ENCODE measurements at regions not wholly inside any gene's neighbourhood (a gene's known extent, or its start where the extent isn't known, plus 50 kb on each side); places are given as distances from the start of the nearest gene placed in this dataset.

GRCh38 chr7:12768948-12769347, 81.5 kb downstream of the ARL4A start:
- Histone ChIP-seq H3K36me3 (no peaks in the 10 kb centered on the region), H3K4me1 (peaks cover 8 to 33% (median 11%) of the 10 kb centered on the region in 3 donors), H3K9me3 (no peaks in the 10 kb centered on the region), H3K27me3 (no peaks in the 10 kb centered on the region), H3K27ac (no peak overlapping the region), H3K4me3 (no peak overlapping the region)
- ATAC-seq, result no peak
- TF ChIP-seq EP300 (IDR thresholded peaks at IDR 0.05) (no peak), CTCF (IDR thresholded peaks at IDR 0.05) (no peak), POLR2A (IDR thresholded peaks at IDR 0.05) (no peak), POLR2AphosphoS5 (IDR thresholded peaks at IDR 0.05) (no peak)
- WGBS, 2 donors (ENCODE audit: low coverage in 1 of 2), result 67% methylated on average over 1 of the region's 1 CpG; no CpG with 5 or more reads in 1 of the 2 donors

- ATAC-seq, result no peak
- peaks cover 8 to 33% (median 11%) of the 10 kb centered on the region in 3 donors for H3K4me1 ChIP-seq
- 50 to 100% methylated on average over 1 of the region's 1 CpG for WGBS, 2 donors (ENCODE audit: low coverage in 1 of 2)
- TF ChIP-seq POLR2A (IDR thresholded peaks at IDR 0.05) (no peak), POLR2AphosphoS5 (IDR thresholded peaks at IDR 0.05) (no peak), CTCF (IDR thresholded peaks at IDR 0.05) (no peak), EP300 (IDR thresholded peaks at IDR 0.05) (no peak)
- no peak overlapping the region for H3K4me3 ChIP-seq
- H3K9me3 ChIP-seq, result no peaks in the 10 kb centered on the region
- H3K27me3 ChIP-seq, result no peaks in the 10 kb centered on the region
- no peak overlapping the region for H3K27ac ChIP-seq
- H3K36me3 ChIP-seq, result no peaks in the 10 kb centered on the region
Measured at GRCh38 chr7:12769444-12769843, 82.0 kb downstream of the ARL4A start.

GRCh38 chr7:12770227-12770975, 83.0 kb downstream of the ARL4A start:
- Histone ChIP-seq H3K27me3 (no peaks in the 10 kb centered on the region), H3K9me3 (no peaks in the 10 kb centered on the region), H3K36me3 (no peaks in the 10 kb centered on the region), H3K27ac (no peak overlapping the region), H3K4me3 (no peak overlapping the region), H3K4me1 (peaks cover 8 to 33% (median 11%) of the 10 kb centered on the region in 3 donors)
- TF ChIP-seq POLR2AphosphoS5 (IDR thresholded peaks at IDR 0.05) (no peak), POLR2A (IDR thresholded peaks at IDR 0.05) (no peak), EP300 (IDR thresholded peaks at IDR 0.05) (no peak), CTCF (IDR thresholded peaks at IDR 0.05) (no peak)
- WGBS, 2 donors (ENCODE audit: low coverage in 1 of 2), result 15 to 23% methylated on average over 3 of the region's 3 CpGs
- no peak for ATAC-seq

GRCh38 chr7:12771378-12771877, 84.0 kb downstream of the ARL4A start:
- Histone ChIP-seq H3K27ac (peak overlapping the region in 3 of 4 donors; percentile 10 to 54 (median 44)), H3K4me3 (no peak overlapping the region)
- TF ChIP-seq POLR2AphosphoS5 (IDR thresholded peaks at IDR 0.05) (peak; percentile 41), POLR2A (IDR thresholded peaks at IDR 0.05) (no peak)

GRCh38 chr7:12772768-12773167, 85.3 kb downstream of the ARL4A start:
- no peak overlapping the region for H3K27ac ChIP-seq
- no peaks in the 10 kb centered on the region for H3K36me3 ChIP-seq
- H3K27me3 ChIP-seq, result no peaks in the 10 kb centered on the region
- no peak for TF ChIP-seq POLR2A (IDR thresholded peaks at IDR 0.05)
- TF ChIP-seq CTCF (IDR thresholded peaks at IDR 0.05), result no peak
- no peak for TF ChIP-seq EP300 (IDR thresholded peaks at IDR 0.05)
- peaks cover 8 to 33% (median 11%) of the 10 kb centered on the region in 3 donors for H3K4me1 ChIP-seq
- no peaks in the 10 kb centered on the region for H3K9me3 ChIP-seq
- ATAC-seq, result no peak
- 100% methylated on average over 2 to 4 of the region's 4 CpGs for WGBS, 2 donors (ENCODE audit: low coverage in 1 of 2)
- H3K4me3 ChIP-seq, result no peak overlapping the region

More at GRCh38 chr7:12771378-12771877, 84.0 kb downstream of the ARL4A start:
- Histone ChIP-seq H3K4me1 (peaks cover 8 to 33% (median 11%) of the 10 kb centered on the region in 3 donors), H3K9me3 (no peaks in the 10 kb centered on the region), H3K27me3 (no peaks in the 10 kb centered on the region), H3K36me3 (no peaks in the 10 kb centered on the region)
- ATAC-seq, result peak; percentile 66
- WGBS, 2 donors (ENCODE audit: low coverage in 1 of 2), result 0% methylated on average over 1 to 6 of the region's 7 CpGs
